ENCODE measurements at regions not wholly inside any gene's neighbourhood (a gene's known extent, or its start where the extent isn't known, plus 50 kb on each side); places are given as distances from the start of the nearest gene placed in this dataset.
A peak's percentile ranks its signal among the peaks of the same experiment; 100 is the strongest.

DNA sequence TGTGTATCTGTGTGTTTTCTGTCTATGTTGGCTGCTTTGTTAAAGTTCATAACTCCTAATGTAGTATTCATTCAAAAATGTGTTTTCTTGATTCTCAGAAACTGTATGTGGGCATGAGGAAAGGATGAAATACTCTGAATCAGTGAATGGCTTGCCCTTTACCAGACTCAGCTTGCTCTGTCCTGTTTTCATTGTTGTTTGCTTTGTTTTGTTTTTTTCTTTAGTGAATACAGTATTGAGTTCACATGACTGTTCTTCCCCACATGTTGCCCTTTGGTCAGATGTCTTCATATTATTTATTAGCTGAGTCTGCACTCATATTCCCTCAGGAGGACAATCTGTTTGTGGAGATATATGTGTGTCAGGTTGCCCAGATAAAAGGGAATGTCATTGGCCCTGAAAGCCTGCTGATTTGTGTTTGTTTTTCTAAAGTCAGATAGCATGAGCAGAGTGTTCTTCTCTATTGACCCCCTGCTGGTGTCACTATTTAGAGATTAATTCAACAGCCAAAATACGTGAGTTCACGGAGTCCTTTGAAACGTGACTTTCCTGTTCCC, 1184.4 kb downstream of the RPA4 start:
- no peak for TF ChIP-seq CTCF (conservative IDR thresholded peaks at IDR 0.05)
- H3K4me1 Mint-ChIP-seq (ENCODE audit: unreplicated experiment) = peaks cover 30% of the 10 kb centered on the region
- no peak for DNase-seq (ENCODE audit: extremely low spot score, unreplicated experiment)
- peak overlapping the region; percentile 57 for H3K4me3 Mint-ChIP-seq
- peak overlapping the region; percentile 80 for H3K27ac Mint-ChIP-seq
- H3K9me3 Mint-ChIP-seq = peaks cover 8% of the 10 kb centered on the region
- no peaks in the 10 kb centered on the region for H3K36me3 Mint-ChIP-seq
- no peaks in the 10 kb centered on the region for H3K27me3 Mint-ChIP-seq

DNA sequence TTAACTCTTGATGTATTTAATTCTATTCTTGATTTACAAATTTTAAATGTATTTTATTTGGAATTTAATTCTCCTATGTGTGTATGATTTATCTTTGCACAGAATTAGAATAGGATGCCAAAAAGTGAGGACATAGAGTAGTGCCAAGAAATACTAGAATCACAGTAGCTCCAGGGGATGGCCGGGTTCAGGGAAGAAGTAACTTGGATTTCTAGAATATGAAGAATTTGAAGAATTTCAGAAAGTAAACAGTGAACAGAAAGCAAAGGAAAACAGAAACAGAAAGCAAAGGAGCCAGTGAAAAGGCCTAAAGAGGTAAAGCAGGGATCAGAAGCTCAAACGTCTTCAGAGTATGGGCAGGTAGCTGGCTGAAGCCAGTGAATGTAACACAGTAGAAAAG, 1187.6 kb downstream of the RPA4 start:
- H3K27ac Mint-ChIP-seq = peak overlapping the region; percentile 53
- H3K9me3 Mint-ChIP-seq = peaks cover 4% of the 10 kb centered on the region
- no peaks in the 10 kb centered on the region for H3K27me3 Mint-ChIP-seq
- peak overlapping the region; percentile 58 for H3K4me3 Mint-ChIP-seq
- TF ChIP-seq CTCF (conservative IDR thresholded peaks at IDR 0.05) = no peak
- no peak for DNase-seq (ENCODE audit: extremely low spot score, unreplicated experiment)
- peaks cover 31% of the 10 kb centered on the region for H3K4me1 Mint-ChIP-seq (ENCODE audit: unreplicated experiment)
- no peaks in the 10 kb centered on the region for H3K36me3 Mint-ChIP-seq

GRCh38 chrX:98077440-98077839, 1193.7 kb downstream of the RPA4 start:
- TF ChIP-seq CTCF (conservative IDR thresholded peaks at IDR 0.05) = no peak
- H3K27me3 Mint-ChIP-seq = no peaks in the 10 kb centered on the region
- H3K36me3 Mint-ChIP-seq = no peaks in the 10 kb centered on the region
- no peak overlapping the region for H3K27ac Mint-ChIP-seq
- no peak for DNase-seq (ENCODE audit: extremely low spot score, unreplicated experiment)
- H3K9me3 Mint-ChIP-seq = peaks cover 4% of the 10 kb centered on the region
- no peak overlapping the region for H3K4me3 Mint-ChIP-seq
- H3K4me1 Mint-ChIP-seq (ENCODE audit: unreplicated experiment) = peaks cover 3% of the 10 kb centered on the region

- DNase-seq (ENCODE audit: extremely low spot score, unreplicated experiment) = no peak
- no peaks in the 10 kb centered on the region for H3K27me3 Mint-ChIP-seq
- H3K36me3 Mint-ChIP-seq = no peaks in the 10 kb centered on the region
- no peak overlapping the region for H3K4me3 Mint-ChIP-seq
- no peaks in the 10 kb centered on the region for H3K4me1 Mint-ChIP-seq (ENCODE audit: unreplicated experiment)
- no peaks in the 10 kb centered on the region for H3K9me3 Mint-ChIP-seq
- H3K27ac Mint-ChIP-seq = no peak overlapping the region
- TF ChIP-seq CTCF (conservative IDR thresholded peaks at IDR 0.05) = no peak
These were observed 1228.0 kb downstream of the RPA4 start for GRCh38 chrX:98111684-98112083.

GRCh38 chrX:98114021-98114420, 1230.3 kb downstream of the RPA4 start:
- H3K4me1 Mint-ChIP-seq (ENCODE audit: unreplicated experiment) = no peaks in the 10 kb centered on the region
- no peaks in the 10 kb centered on the region for H3K9me3 Mint-ChIP-seq
- H3K27ac Mint-ChIP-seq = no peak overlapping the region

More at GRCh38 chrX:98114021-98114420, 1230.3 kb downstream of the RPA4 start:
- no peak for TF ChIP-seq CTCF (conservative IDR thresholded peaks at IDR 0.05)
- Mint-ChIP-seq H3K27me3 (no peaks in the 10 kb centered on the region), H3K4me3 (no peak overlapping the region), H3K36me3 (no peaks in the 10 kb centered on the region)
- no peak for DNase-seq (ENCODE audit: extremely low spot score, unreplicated experiment)

Data from type B pancreatic cell (in vitro differentiated cells).